ENCODE measurements at regions not wholly inside any gene's neighbourhood (a gene's known extent, or its start where the extent isn't known, plus 50 kb on each side); places are given as distances from the start of the nearest gene placed in this dataset.
"Not testable (repeated sequence)": the region's sequence is repeated elsewhere in the genome, so short reads cannot be mapped to it uniquely, and the experiment has no call there.

GRCh38 chr4:19266566-19266965, 985.1 kb upstream of the SLIT2 start:
- no peak for DNase-seq (ENCODE audit: low read depth in 4 of 4, low spot score in 2 of 4)

GRCh38 chr4:19262467-19262866, 989.2 kb upstream of the SLIT2 start:
- peak in 1 of 4 donors; percentile 6 for DNase-seq (ENCODE audit: low read depth in 4 of 4, low spot score in 2 of 4)

GRCh38 chr4:19260346-19260745, 991.4 kb upstream of the SLIT2 start:
- DNase-seq (ENCODE audit: low read depth in 4 of 4, low spot score in 2 of 4): no peak

GRCh38 chr4:19259920-19260319, 991.8 kb upstream of the SLIT2 start:
- DNase-seq (ENCODE audit: low read depth in 4 of 4, low spot score in 2 of 4): no peak

DNA sequence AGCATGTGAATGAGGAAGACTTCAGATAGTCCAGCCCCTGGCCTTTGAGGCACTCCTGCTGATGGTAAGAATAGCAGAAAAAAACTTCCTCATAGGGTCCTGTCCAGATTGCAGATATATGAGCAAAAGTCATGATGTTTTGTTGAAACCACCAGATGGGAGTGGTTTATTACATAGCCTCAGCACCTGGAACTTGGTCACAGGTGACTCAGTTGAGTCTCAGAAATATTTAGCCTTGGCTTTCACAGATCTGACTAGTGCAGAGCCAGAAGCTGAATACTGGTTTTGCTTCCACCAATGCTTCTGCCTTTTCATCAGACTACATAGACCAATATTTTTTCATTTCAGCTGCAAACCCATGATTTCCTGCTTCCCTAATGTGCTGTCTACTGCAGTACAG, 994.9 kb upstream of the SLIT2 start:
- no peak for DNase-seq (ENCODE audit: low read depth in 4 of 4, low spot score in 2 of 4)

DNA sequence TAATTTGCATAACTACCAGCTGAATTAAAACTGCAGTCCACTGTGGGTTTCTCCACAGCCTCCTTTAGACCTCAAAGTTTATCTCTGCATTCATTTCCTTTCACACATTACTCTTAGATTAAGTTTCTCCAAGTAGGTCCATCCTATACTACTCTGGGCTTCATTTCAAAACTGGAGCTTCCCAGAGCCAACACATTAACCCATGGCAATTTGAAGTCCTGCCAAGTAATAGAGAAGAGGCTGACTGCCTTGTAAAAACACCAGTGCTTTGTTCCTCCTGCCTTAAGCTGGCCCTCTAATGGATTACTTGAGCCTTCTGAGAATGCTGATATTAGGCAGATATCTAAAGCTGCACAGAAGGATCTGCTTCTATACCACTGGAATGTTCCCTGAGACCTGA, 997.2 kb upstream of the SLIT2 start:
- no peak for DNase-seq (ENCODE audit: low read depth in 4 of 4, low spot score in 2 of 4)

DNA sequence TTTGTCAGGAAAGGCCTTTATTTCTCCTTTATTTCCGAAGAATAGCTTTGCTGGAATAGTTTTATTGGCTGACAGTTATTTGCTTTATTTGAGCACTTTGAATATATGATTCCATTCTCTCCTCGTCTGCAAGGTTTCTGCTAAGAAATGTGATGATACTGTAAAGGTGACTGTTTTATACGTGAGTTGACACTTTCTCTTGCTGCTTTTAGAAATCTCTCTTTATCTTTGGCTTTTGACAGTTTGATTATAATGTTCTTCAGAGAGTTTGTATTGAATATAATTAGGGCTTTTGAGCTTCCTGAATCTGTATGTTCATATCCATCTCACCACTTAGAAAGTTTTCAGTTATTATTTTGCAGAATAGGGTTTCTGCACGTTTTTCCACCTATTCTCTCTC, 1003.7 kb upstream of the SLIT2 start:
- DNase-seq (ENCODE audit: low read depth in 4 of 4, low spot score in 2 of 4): no peak

DNA sequence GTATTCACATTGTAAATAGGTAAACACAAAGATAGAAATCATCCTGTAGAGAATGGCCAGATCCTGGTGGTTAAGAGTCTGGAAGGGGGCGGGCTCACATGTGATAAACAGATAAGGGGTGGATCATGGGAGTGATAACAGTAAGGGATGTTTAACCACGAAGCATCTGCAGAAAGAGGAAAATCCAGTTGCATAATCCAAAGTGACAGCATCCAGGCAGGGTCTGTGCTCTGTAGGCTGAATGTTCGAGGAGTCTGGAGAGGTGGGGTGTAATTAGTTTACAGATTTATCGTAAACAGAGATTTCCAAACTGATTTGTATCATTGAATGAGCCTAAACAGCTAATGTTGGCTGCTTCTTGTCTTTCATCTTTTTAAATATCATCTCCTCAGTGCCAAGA, 1009.8 kb upstream of the SLIT2 start:
- no peak for DNase-seq (ENCODE audit: low read depth in 4 of 4, low spot score in 2 of 4)

DNA sequence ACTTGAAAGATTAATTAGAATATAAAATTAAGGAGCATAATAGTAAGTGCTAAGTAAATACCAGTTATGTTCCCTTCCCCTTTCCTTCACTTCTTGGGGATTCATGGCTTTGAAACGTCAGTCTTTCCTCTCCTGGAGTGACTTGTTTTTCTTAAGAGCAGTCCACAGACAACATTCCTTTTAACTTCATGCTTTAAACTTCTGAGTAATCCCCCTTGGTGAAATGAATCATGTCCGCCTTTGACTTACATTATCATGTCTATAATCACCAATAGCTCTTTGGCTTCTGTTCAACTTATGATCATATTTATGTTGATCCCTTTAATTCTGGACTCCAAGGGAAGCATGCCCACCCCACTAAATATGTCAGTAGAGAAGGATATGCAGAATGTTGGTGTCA, 1012.1 kb upstream of the SLIT2 start:
- DNase-seq (ENCODE audit: low read depth in 4 of 4, low spot score in 2 of 4): no peak

- DNase-seq (ENCODE audit: low read depth in 4 of 4, low spot score in 2 of 4): no peak
These were observed 1015.2 kb upstream of the SLIT2 start for GRCh38 chr4:19236473-19236872.

DNA sequence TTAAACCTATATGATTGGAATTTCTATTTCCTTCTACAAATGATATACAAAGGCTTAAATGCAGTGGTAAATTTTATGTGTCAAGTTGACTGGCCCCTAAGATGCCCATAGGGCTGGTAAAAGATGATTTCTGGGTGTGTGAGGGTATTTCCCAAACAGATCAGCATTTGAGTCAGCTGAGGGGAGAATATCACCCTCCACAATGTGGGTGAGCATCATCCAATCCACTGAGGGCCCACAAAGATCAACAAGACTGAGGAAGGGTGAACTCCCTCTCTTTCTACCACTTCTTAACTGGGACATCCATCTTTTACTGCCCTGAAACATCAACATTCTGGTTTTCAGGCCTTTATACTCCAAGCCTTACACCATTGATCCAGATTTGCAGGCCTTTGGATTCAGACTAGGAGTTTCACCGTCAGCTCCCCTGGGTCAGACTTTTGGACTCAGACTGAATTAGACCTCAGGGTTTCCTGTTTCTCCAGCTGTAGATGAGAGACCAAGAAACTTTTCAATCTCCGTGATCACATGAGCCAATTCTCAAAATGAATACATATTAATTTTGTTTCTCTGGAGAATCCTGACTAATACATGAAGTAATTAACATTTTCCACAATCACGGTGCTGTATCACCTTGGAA, 1020.7 kb upstream of the SLIT2 start:
- no peak for DNase-seq (ENCODE audit: low read depth in 4 of 4, low spot score in 2 of 4)

GRCh38 chr4:19227701-19228100, 1024.0 kb upstream of the SLIT2 start:
- no peak for DNase-seq (ENCODE audit: low read depth in 4 of 4, low spot score in 2 of 4)

GRCh38 chr4:19224820-19225219, 1026.9 kb upstream of the SLIT2 start:
- no peak for DNase-seq (ENCODE audit: low read depth in 4 of 4, low spot score in 2 of 4)

DNA sequence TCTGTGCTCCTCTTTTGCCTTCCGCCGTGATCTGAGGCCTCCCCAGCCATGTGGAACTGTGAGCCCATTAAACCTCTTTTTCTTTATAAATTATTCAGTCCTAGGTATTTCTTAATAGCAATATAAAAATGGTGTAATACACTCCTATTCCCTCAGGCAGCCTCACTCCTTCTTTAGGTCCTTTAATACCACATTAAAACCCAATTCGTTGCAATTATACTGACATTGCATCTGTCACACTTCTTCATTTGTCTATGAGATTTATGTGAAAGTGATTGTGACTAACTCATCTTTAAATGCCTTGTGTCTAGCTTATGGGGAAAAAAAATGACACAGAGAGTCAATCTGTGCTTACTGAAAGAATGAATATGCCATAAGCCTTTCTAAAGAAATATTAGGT, 1035.2 kb upstream of the SLIT2 start:
- no peak for DNase-seq (ENCODE audit: low read depth in 4 of 4, low spot score in 2 of 4)

DNA sequence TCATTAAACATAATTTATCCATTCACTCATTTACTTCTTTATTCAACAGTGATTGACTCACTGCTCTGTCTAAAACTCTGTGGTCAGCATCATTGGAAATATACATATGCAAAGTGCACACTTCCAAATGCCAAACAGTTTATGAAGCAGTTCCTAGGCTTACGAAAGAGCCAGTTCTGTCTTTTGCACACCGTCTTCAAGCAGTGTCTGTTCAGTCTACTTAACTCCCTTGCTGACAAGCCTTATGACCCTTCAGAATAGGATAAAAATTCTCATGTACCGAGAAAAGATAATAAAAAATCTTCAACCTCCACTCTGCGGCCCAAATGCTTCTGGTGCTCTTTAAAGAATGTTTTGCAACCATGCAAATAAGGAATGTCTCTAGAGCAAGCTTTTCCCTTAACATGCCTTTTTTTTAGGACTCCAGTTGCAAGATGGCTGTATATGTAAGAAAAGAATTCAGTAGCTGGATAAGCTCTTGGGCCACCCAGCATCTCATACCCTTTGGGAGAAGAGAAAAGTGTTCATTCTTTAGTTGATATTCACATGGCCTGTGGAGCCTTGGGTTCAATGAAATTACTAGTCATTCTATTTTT, 1037.0 kb upstream of the SLIT2 start:
- no peak for DNase-seq (ENCODE audit: low read depth in 4 of 4, low spot score in 2 of 4)

- DNase-seq (ENCODE audit: low read depth in 4 of 4, low spot score in 2 of 4): peak in 1 of 4 donors; percentile 28
These were observed 1038.3 kb upstream of the SLIT2 start for GRCh38 chr4:19213388-19213787.

GRCh38 chr4:19205853-19206252, 1045.9 kb upstream of the SLIT2 start:
- no peak for DNase-seq (ENCODE audit: low read depth in 4 of 4, low spot score in 2 of 4)

DNA sequence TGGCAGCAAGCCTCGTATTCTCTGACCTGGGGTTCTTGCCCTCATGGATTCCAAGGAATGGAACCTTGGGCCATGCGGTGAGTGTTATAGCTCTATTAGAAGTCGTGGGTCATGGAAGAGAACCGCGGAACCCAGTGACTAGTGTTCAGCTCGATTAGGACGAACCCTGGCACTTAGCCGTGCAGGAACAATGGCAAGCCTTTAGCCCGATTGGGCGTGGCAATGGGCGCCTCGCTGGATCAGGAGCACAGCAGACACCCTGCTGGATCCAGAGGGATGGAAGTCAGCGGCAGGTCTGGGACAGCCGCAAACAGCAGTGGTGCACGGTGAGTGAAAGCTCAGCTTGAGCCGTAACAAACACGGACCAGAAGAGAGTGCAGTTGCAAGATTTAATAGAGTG, 1053.9 kb upstream of the SLIT2 start:
- DNase-seq (ENCODE audit: low read depth in 4 of 4, low spot score in 2 of 4): not testable (repeated sequence)

- no peak for DNase-seq (ENCODE audit: low read depth in 4 of 4, low spot score in 2 of 4)
These were observed 1056.0 kb upstream of the SLIT2 start for GRCh38 chr4:19195696-19196095.

GRCh38 chr4:19194672-19195071, 1057.0 kb upstream of the SLIT2 start:
- DNase-seq (ENCODE audit: low read depth in 4 of 4, low spot score in 2 of 4): no peak

DNA sequence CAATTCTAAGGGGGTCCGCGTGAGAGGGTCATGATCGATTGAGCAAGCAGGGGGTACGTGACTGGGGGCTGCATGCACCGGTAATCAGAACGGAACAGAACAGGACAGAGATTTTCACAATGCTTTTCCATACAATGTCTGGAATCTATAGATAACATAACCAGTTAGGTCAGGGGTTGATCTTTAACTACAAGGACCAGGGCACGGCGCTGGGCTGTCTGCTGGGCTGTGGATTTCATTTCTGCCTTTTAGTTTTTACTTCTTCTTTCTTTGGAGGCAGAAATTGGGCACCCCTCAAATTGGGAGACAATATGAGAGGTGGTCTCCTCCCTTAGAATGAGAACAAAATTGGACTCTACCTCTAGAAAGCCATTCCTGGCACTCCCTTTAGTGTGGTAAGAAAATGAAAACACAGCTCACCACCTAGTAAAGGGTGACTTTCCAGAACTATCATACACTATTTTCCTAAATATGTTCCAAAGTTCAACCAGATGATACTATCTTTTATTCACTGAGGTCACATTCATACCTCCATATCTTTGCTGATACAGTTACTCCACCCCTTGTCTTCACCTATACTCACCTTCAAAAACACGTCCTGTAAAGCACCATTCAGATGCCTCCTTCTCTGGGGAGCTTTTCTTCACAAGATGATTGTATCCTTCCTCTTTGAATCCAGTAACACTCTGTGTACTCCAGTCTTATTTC, 1058.3 kb upstream of the SLIT2 start:
- no peak for DNase-seq (ENCODE audit: low read depth in 4 of 4, low spot score in 2 of 4)

DNA sequence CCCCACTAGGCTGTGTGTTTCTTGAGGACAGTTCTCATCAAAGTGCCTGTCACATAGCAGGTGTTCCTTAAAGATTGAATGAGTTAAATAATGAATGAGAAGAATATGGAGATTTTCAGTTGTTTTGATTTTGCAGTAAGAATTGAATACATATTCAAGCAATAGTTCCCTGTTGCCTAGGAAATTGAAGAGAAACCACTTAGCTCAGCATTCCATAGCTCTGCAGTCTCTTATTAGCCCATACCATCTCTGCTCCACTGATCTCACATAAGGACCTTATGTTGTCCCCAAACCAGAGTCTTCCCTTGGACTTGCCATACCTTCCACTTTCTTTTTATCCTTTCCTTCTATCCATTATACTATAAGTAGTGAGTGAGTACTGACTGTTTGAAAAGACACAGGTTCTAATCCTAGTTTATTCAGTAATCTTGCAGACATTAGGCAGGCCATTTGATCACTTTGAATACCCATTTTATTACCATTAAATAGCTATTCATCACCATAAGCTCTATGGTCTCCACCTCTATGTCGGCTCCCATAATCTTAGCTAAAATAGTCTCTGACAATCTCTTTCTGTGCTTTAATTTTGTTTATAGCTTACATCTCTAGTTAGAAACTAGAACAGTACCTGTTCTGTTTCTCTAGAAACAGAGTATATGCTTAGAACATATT, 1059.6 kb upstream of the SLIT2 start:
- no peak for DNase-seq (ENCODE audit: low read depth in 4 of 4, low spot score in 2 of 4)

Measured in left renal cortex interstitium (tissue), 4 donors.